Breast epithelium (tissue), 3 donors: ENCODE measurements at regions not wholly inside any gene's neighbourhood (a gene's known extent, or its start where the extent isn't known, plus 50 kb on each side); places are given as distances from the start of the nearest gene placed in this dataset.

Experiments
- POLR2A ChIP-seq: fragments of 450-650 bp; IDR thresholded peaks from one replicate; pipeline ENCODE4 v1.6.1; 2016; ENCODE audit warnings: antibody characterized with exemption, mild to moderate bottlenecking, moderate library complexity
- POLR2AphosphoS5 ChIP-seq, 3 donors: sonication (generic); formaldehyde crosslinking; IDR thresholded peaks; one replicate each; pipeline ENCODE4 v1.6.1; 2017; ENCODE audit warnings: antibody characterized with exemption in 3 of 3
- TF ChIP-seq, protein P1 (sequence below), 3 donors: fragments of 450-650 bp; IDR thresholded peaks; one replicate each; pipeline ENCODE4 v1.5.1; 2016 to 2017; ENCODE audit warnings: antibody characterized with exemption in 3 of 3, mild to moderate bottlenecking in 3 of 3, moderate library complexity in 3 of 3

DNA sequence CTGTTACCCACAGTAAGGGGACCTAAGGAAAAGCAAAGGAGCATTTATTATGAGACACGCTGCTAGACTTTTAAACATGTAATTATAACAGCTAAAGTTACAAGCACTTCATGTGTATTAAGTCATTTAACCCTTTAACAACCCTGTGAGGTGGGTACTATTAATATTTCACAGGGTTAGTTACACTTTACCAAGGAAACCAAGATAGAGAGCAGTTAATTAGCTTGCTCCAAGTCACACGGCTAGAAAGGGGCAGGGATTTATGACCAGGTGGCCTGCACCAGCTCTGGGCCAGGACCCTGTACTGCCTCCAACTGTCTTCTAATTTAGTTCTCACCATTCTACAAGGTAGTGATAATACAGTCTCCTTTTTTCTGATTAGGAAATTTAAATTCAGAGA is 74.9 kb downstream of the RPL27A start:
- TF ChIP-seq, protein P1, sequence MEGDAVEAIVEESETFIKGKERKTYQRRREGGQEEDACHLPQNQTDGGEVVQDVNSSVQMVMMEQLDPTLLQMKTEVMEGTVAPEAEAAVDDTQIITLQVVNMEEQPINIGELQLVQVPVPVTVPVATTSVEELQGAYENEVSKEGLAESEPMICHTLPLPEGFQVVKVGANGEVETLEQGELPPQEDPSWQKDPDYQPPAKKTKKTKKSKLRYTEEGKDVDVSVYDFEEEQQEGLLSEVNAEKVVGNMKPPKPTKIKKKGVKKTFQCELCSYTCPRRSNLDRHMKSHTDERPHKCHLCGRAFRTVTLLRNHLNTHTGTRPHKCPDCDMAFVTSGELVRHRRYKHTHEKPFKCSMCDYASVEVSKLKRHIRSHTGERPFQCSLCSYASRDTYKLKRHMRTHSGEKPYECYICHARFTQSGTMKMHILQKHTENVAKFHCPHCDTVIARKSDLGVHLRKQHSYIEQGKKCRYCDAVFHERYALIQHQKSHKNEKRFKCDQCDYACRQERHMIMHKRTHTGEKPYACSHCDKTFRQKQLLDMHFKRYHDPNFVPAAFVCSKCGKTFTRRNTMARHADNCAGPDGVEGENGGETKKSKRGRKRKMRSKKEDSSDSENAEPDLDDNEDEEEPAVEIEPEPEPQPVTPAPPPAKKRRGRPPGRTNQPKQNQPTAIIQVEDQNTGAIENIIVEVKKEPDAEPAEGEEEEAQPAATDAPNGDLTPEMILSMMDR (IDR thresholded peaks at IDR 0.05), result no peak
- TF ChIP-seq POLR2A, result no peak
- no peak for TF ChIP-seq POLR2AphosphoS5 (IDR thresholded peaks at IDR 0.05)
